Peyer's patch (tissue), 4 donors: ENCODE measurements at regions not wholly inside any gene's neighbourhood (a gene's known extent, or its start where the extent isn't known, plus 50 kb on each side); places are given as distances from the start of the nearest gene placed in this dataset.

ENCODE experiments used
- POLR2A ChIP-seq, 2 donors: fragments of 450-650 bp; IDR thresholded peaks; one replicate each; pipeline ENCODE4 v1.5.1; 2017; ENCODE audit warnings: antibody characterized with exemption in 2 of 2, mild to moderate bottlenecking in 2 of 2, moderate library complexity in 2 of 2
- TF ChIP-seq, protein P1 (sequence below), 6 experiments: fragments of 450-650 bp in 4 of 6; fragments of 200-600 bp in 2 of 6; sonication (generic) in 1 of 6; IDR thresholded peaks; one replicate each; pipeline ENCODE4 v1.5.1; 2017 to 2019; ENCODE audit warnings: antibody characterized with exemption in 6 of 6, mild to moderate bottlenecking in 3 of 6, moderate library complexity in 1 of 6

DNA sequence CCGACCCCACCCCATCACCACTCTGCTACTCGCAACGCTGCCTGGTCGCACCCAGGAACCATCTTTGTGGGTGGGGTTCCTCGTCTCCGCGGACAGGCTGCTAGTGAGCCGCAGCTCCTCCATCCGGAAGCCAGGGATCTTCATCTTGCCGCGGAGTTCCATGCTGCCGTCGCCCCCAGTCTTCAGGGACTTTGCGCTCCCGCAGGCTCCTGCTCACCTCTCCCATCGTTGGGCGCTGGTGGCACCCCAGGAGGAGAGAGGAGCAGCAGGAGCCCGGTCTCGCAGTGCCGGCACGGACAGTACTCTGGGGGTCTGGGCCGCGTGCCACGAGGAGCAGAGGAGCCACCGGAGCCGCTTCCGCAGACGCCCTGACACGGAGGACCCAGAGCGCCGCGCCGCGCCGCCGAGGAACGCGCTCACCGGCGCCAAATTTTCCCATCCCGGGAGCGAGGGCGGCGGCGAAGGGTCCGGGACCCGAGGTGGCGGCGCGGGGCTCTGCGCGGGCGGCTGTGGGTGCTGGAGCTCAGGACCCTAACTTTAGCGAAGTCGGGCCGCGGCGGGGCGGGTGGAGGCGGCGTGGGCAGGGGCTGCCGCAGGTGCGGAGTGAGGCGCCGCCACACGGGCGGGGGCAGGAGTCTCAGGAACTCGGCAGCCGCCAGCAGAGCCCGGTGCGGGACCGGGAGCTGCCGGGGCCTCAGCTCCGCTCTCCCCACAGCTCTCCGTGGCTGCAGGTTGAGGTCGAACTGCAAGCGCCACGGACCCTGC lies 750.1 kb upstream of the SORCS1 start:
- TF ChIP-seq, protein P1, sequence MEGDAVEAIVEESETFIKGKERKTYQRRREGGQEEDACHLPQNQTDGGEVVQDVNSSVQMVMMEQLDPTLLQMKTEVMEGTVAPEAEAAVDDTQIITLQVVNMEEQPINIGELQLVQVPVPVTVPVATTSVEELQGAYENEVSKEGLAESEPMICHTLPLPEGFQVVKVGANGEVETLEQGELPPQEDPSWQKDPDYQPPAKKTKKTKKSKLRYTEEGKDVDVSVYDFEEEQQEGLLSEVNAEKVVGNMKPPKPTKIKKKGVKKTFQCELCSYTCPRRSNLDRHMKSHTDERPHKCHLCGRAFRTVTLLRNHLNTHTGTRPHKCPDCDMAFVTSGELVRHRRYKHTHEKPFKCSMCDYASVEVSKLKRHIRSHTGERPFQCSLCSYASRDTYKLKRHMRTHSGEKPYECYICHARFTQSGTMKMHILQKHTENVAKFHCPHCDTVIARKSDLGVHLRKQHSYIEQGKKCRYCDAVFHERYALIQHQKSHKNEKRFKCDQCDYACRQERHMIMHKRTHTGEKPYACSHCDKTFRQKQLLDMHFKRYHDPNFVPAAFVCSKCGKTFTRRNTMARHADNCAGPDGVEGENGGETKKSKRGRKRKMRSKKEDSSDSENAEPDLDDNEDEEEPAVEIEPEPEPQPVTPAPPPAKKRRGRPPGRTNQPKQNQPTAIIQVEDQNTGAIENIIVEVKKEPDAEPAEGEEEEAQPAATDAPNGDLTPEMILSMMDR (IDR thresholded peaks at IDR 0.05): no peak
- no peak for TF ChIP-seq POLR2A (IDR thresholded peaks at IDR 0.05)
